NT2/D1 (cell line): ENCODE measurements at regions not wholly inside any gene's neighbourhood (a gene's known extent, or its start where the extent isn't known, plus 50 kb on each side); places are given as distances from the start of the nearest gene placed in this dataset.

Source experiments
- DNase-seq: peaks from one replicate; pipeline ENCODE4 v3.0.0-alpha.2; 2011; ENCODE audit warnings: low read depth, low spot score
- H3K27me3 ChIP-seq: 2 replicates; pipeline ENCODE4 v1.6.0; 2011; ENCODE audit warnings: mild to moderate bottlenecking; ENCODE audit not compliant: insufficient read length, insufficient read depth
- H3K36me3 ChIP-seq: 2 replicates; pipeline ENCODE4 v1.6.1; 2011; ENCODE audit warnings: mild to moderate bottlenecking, low read length, mixed read lengths; ENCODE audit not compliant: insufficient read depth, insufficient read length
- H3K4me1 ChIP-seq: 2 replicates; pipeline ENCODE4 v1.5.1; 2011; ENCODE audit not compliant: insufficient read depth, insufficient read length
- H3K4me3 ChIP-seq: 2 replicates; pipeline ENCODE4 v1.5.1; 2011; ENCODE audit warnings: low read depth; ENCODE audit not compliant: insufficient read length
- H3K9ac ChIP-seq: 2 replicates; pipeline ENCODE4 v1.6.0; 2011; ENCODE audit warnings: low read depth; ENCODE audit not compliant: insufficient read length
- H3K9me3 ChIP-seq: 2 replicates; pipeline ENCODE4 v1.5.1; 2011; ENCODE audit warnings: mild to moderate bottlenecking, low read length; ENCODE audit not compliant: insufficient read depth
- SUZ12 ChIP-seq: IDR thresholded peaks from 2 replicates; pipeline ENCODE4 v1.6.1; 2011; ENCODE audit not compliant: insufficient read length, insufficient read depth; ENCODE audit errors: extremely low read depth
- YY1 ChIP-seq: IDR thresholded peaks from 2 replicates; pipeline ENCODE4 v1.6.1; 2011; ENCODE audit not compliant: insufficient read length, insufficient read depth
- ZNF274 ChIP-seq: IDR thresholded peaks from 2 replicates; pipeline ENCODE4 v1.6.1; 2011; ENCODE audit warnings: mild to moderate bottlenecking, low read depth, low read length

DNA sequence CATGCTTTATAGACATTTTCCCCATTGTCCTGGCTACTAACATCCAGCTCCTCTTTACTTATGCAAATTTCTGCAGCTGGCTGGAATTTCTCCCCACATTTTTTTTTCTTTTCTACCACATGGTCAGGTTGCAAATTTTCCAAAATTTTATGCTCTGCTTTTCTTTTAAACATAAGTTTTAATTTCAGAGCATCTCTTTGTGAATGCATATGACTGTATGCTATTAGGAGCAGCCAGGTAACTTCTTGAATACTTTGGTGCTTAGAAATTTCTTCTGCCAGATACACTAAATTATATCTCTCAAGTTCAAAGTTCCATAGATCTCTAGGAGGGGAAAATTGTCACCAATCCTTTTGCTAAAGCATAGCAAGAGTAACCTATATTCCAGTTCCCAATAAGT is 365.9 kb downstream of the LRFN5 start:
- TF ChIP-seq YY1: no peak
- Histone ChIP-seq H3K9me3 (peaks cover 7% of the 10 kb centered on the region; the same call in 1 of the 2 replicates), H3K4me1 (no peaks in the 10 kb centered on the region), H3K36me3 (no peaks in the 10 kb centered on the region), H3K9ac (no peak overlapping the region), H3K4me3 (no peak overlapping the region), H3K27me3 (no peaks in the 10 kb centered on the region)
- no peak for DNase-seq

DNA sequence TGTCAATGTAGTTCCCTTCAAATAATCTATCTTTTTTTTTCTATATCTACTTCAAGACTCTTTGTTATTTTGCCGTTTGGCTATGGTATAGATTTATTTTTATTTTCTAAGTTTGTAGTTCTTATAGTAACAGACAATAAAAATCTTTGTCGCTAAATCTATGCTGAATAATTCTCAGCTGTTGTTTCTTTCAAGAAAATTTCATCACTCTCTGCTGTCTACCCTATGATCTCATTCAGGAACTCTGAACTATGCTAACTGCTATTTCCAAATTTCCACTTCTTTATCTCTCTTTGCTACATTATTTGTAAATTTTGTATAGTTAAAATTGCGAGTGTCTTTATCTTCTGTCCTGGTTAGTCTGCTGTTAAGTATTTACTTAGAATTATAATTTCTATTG is 353.6 kb downstream of the LRFN5 start:
- Histone ChIP-seq H3K9ac (no peak overlapping the region), H3K36me3 (no peaks in the 10 kb centered on the region), H3K4me1 (no peaks in the 10 kb centered on the region), H3K4me3 (no peak overlapping the region), H3K27me3 (no peaks in the 10 kb centered on the region), H3K9me3 (no peaks in the 10 kb centered on the region)
- DNase-seq: no peak
- no peak for TF ChIP-seq SUZ12
- no peak for TF ChIP-seq YY1
- no peak for TF ChIP-seq ZNF274

DNA sequence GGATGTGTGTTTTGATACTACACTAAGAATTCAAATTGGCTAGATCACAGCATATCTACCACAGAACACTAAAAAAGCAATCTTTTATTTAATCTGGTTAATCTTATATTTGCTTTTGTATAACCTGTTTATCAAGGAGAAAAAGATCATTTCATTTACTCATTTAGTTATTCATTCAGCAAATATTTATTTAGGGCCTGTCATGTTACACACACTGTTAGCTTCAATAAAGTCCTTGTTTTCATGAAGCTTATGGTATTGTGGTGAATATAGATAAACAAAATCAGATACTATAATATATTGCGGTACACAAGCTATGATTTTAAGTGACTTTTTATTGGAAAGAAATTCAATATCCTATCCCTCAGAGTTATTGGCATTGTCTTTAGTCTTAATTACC is 350.8 kb downstream of the LRFN5 start:
- Histone ChIP-seq H3K27me3 (no peaks in the 10 kb centered on the region), H3K36me3 (no peaks in the 10 kb centered on the region), H3K4me1 (no peaks in the 10 kb centered on the region), H3K4me3 (no peak overlapping the region), H3K9ac (no peak overlapping the region), H3K9me3 (no peaks in the 10 kb centered on the region)
- TF ChIP-seq SUZ12: no peak
- no peak for TF ChIP-seq YY1
- TF ChIP-seq ZNF274: no peak
- no peak for DNase-seq
